ENCODE measurements at regions not wholly inside any gene's neighbourhood (a gene's known extent, or its start where the extent isn't known, plus 50 kb on each side); places are given as distances from the start of the nearest gene placed in this dataset.

DNA sequence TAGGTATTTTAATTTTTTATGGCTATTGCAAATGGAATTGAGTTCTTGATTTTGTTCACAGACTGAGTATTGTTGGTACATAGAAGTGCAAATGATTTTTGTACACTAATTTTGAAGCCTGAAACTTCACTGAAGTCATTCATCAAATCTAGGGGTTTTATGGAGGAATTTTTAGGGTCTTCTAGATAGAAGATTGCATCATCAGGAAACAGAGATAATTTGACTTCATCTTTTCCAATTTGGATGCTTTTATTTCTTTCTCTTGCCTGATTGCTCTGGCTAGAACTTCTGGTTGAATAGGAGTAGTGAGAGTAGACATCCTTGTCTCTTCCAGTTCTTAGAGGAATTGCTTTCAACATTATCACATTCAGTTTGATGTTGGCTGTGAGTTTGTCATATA, 58.2 kb upstream of the SNCAIP start:
- H3K9ac ChIP-seq (ENCODE audit: control insufficient read depth, insufficient read depth, low read length), result no peak overlapping the region
- no peak for DNase-seq (ENCODE audit: low read depth, low spot score)
- H3K79me2 ChIP-seq (ENCODE audit: control insufficient read depth, insufficient read depth, low read length), result no peaks in the 10 kb centered on the region
- no peak overlapping the region for H2AFZ ChIP-seq (ENCODE audit: control insufficient read depth, low read depth, low read length)
- no peaks in the 10 kb centered on the region for H3K4me1 ChIP-seq (ENCODE audit: control insufficient read depth, insufficient read depth, low read length)
- in situ Hi-C loops (cut with MboI), result no loop called here
- no peak for ATAC-seq
- H3K4me3 ChIP-seq, result no peak overlapping the region
- H3K27ac ChIP-seq (ENCODE audit: control insufficient read depth, insufficient read depth), result no peak overlapping the region
- H3K9me3 ChIP-seq (replicated peaks; ENCODE audit: control insufficient read depth, insufficient read depth, low read length), result no peaks in the 10 kb centered on the region; the same call in 2 of the 3 replicates
- H3K4me2 ChIP-seq (ENCODE audit: control insufficient read depth, insufficient read depth), result no peak overlapping the region
- H3K36me3 ChIP-seq (ENCODE audit: control insufficient read depth in 2 of 2, insufficient read depth in 2 of 2, low read length in 1 of 2), result no peaks in the 10 kb centered on the region
- FAIRE-seq, result no peak
- SMC1A ChIA-PET (ENCODE audit: uncharacterized antibody, unreplicated experiment), result no interaction called here
- intact Hi-C loops (cut with micrococcal nuclease; ENCODE audit: unreplicated experiment), result no loop called here
- BruUV-seq (replicated peaks), result no TSS peak
- RAD21 ChIA-PET (ENCODE audit: unreplicated experiment), result no interaction called here
- no peaks in the 10 kb centered on the region for H4K20me1 ChIP-seq (ENCODE audit: control insufficient read depth, insufficient read depth)
- POLR2A ChIA-PET, result no interaction called here
- TF ChIP-seq EED (IDR thresholded peaks at IDR 0.05; ENCODE audit: low read depth) (no peak), SIN3A (IDR thresholded peaks at IDR 0.05; ENCODE audit: low read depth, low read length) (no peak), CEBPB (IDR thresholded peaks at IDR 0.05; ENCODE audit: borderline replicate concordance in 1 of 2, low read depth in 2 of 2, low read length in 2 of 2) (no peak), YY1 (IDR thresholded peaks at IDR 0.05; ENCODE audit: low read depth, low read length) (no peak), IRF4 (IDR thresholded peaks at IDR 0.05; ENCODE audit: low read depth, low read length) (no peak), BRCA1 (IDR thresholded peaks at IDR 0.05; ENCODE audit: low read depth, low read length) (no peak), WRNIP1 (IDR thresholded peaks at IDR 0.05; ENCODE audit: borderline replicate concordance, low read depth, low read length) (no peak)
- TF ChIP-seq, protein P1, sequence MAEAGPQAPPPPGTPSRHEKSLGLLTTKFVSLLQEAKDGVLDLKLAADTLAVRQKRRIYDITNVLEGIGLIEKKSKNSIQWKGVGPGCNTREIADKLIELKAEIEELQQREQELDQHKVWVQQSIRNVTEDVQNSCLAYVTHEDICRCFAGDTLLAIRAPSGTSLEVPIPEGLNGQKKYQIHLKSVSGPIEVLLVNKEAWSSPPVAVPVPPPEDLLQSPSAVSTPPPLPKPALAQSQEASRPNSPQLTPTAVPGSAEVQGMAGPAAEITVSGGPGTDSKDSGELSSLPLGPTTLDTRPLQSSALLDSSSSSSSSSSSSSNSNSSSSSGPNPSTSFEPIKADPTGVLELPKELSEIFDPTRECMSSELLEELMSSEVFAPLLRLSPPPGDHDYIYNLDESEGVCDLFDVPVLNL (IDR thresholded peaks at IDR 0.05; ENCODE audit: low read depth, low read length), result no peak
- TF ChIP-seq, protein P2, sequence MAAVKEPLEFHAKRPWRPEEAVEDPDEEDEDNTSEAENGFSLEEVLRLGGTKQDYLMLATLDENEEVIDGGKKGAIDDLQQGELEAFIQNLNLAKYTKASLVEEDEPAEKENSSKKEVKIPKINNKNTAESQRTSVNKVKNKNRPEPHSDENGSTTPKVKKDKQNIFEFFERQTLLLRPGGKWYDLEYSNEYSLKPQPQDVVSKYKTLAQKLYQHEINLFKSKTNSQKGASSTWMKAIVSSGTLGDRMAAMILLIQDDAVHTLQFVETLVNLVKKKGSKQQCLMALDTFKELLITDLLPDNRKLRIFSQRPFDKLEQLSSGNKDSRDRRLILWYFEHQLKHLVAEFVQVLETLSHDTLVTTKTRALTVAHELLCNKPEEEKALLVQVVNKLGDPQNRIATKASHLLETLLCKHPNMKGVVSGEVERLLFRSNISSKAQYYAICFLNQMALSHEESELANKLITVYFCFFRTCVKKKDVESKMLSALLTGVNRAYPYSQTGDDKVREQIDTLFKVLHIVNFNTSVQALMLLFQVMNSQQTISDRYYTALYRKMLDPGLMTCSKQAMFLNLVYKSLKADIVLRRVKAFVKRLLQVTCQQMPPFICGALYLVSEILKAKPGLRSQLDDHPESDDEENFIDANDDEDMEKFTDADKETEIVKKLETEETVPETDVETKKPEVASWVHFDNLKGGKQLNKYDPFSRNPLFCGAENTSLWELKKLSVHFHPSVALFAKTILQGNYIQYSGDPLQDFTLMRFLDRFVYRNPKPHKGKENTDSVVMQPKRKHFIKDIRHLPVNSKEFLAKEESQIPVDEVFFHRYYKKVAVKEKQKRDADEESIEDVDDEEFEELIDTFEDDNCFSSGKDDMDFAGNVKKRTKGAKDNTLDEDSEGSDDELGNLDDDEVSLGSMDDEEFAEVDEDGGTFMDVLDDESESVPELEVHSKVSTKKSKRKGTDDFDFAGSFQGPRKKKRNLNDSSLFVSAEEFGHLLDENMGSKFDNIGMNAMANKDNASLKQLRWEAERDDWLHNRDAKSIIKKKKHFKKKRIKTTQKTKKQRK (IDR thresholded peaks at IDR 0.05; ENCODE audit: low read depth, low read length), result no peak
- no peaks in the 10 kb centered on the region for H3K27me3 ChIP-seq (replicated peaks in 1 of 2; ENCODE audit: control insufficient read depth in 2 of 2, insufficient read depth in 2 of 2, low read length in 1 of 2)
- CTCF ChIA-PET, result no interaction called here

Data from GM12878 (cell line).